Transverse colon (tissue), 3 donors: ENCODE measurements at regions not wholly inside any gene's neighbourhood (a gene's known extent, or its start where the extent isn't known, plus 50 kb on each side); places are given as distances from the start of the nearest gene placed in this dataset.

Source experiments
- CTCF ChIP-seq, 5 experiments: fragments of 200-600 bp in 3 of 5; fragments of 450-650 bp in 2 of 5; sonication (generic) in 3 of 5; IDR thresholded peaks; 1 replicate in 2 of 5; 2 replicates in 3 of 5; pipeline ENCODE4 v1.5.1; 2016 to 2017; ENCODE audit warnings: antibody characterized with exemption in 5 of 5, inconsistent platforms in 3 of 5, mild to moderate bottlenecking in 2 of 5, moderate library complexity in 1 of 5
- EP300 ChIP-seq: sonication (generic); formaldehyde crosslinking; IDR thresholded peaks from one replicate; pipeline ENCODE4 v1.6.1; 2017; ENCODE audit warnings: antibody characterized with exemption, low read depth
- POLR2A ChIP-seq: fragments of 450-650 bp; IDR thresholded peaks from one replicate; pipeline ENCODE4 v1.6.1; 2016; ENCODE audit warnings: antibody characterized with exemption, mild to moderate bottlenecking, moderate library complexity

DNA sequence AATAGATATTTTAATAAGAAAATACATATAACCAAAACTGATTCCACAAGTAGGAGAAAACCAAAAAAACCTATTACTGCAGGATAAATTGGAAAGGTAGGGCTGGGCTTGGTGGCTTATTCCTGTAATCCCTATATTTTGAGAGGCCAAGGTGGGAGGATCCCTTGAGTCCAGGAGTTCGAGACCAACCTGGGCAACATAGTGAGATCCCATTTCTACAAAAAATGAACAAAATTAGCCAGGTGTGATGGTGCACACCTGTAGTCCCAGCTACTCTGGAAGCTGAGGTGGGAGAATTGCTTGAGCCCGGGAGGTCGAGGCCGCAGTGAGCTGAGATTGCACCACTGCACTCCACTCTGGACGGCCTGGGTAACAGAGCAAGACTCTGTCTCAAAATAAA is 189.2 kb upstream of the IER5L start:
- no peak for TF ChIP-seq CTCF (IDR thresholded peaks at IDR 0.05)
- no peak for TF ChIP-seq POLR2A
- TF ChIP-seq EP300, result no peak
